ENCODE measurements at regions not wholly inside any gene's neighbourhood (a gene's known extent, or its start where the extent isn't known, plus 50 kb on each side); places are given as distances from the start of the nearest gene placed in this dataset.
A peak's percentile ranks its signal among the peaks of the same experiment; 100 is the strongest.

- no peak overlapping the region for H3K4me3 ChIP-seq (ENCODE audit: low read depth, low read length)
- CTCF ChIA-PET: no interaction called here
- TF ChIP-seq, protein P1, sequence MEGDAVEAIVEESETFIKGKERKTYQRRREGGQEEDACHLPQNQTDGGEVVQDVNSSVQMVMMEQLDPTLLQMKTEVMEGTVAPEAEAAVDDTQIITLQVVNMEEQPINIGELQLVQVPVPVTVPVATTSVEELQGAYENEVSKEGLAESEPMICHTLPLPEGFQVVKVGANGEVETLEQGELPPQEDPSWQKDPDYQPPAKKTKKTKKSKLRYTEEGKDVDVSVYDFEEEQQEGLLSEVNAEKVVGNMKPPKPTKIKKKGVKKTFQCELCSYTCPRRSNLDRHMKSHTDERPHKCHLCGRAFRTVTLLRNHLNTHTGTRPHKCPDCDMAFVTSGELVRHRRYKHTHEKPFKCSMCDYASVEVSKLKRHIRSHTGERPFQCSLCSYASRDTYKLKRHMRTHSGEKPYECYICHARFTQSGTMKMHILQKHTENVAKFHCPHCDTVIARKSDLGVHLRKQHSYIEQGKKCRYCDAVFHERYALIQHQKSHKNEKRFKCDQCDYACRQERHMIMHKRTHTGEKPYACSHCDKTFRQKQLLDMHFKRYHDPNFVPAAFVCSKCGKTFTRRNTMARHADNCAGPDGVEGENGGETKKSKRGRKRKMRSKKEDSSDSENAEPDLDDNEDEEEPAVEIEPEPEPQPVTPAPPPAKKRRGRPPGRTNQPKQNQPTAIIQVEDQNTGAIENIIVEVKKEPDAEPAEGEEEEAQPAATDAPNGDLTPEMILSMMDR (IDR thresholded peaks at IDR 0.05; ENCODE audit: insufficient read depth, low read length, missing control alignments): no peak
- POLR2A ChIA-PET: no interaction called here
- DNase-seq (ENCODE audit: low read depth, low spot score): no peak
Observed at GRCh38 chr3:147197739-147198138, 208.6 kb downstream of the ZIC4 start.

- no peak overlapping the region for H3K4me3 ChIP-seq (ENCODE audit: low read depth, low read length)
- TF ChIP-seq, protein P1 (IDR thresholded peaks at IDR 0.05; ENCODE audit: insufficient read depth, low read length, missing control alignments): no peak
- CTCF ChIA-PET: no interaction called here
- POLR2A ChIA-PET: no interaction called here
- no peak for DNase-seq (ENCODE audit: low read depth, low spot score)
Observed at GRCh38 chr3:147195887-147196286, 210.5 kb downstream of the ZIC4 start.

- no peak overlapping the region for H3K4me3 ChIP-seq (ENCODE audit: low read depth, low read length)
- DNase-seq (ENCODE audit: low read depth, low spot score): peak; percentile 21
- CTCF ChIA-PET: interaction anchor here (0.6 to 6.8 kb wide), 33 partner anchors 8 to 542 kb away, joined by 3 to 47 read pairs (median 4); no protein-coding TSS in a partner anchor
- POLR2A ChIA-PET: no interaction called here
- TF ChIP-seq, protein P1 (IDR thresholded peaks at IDR 0.05; ENCODE audit: insufficient read depth, low read length, missing control alignments): peak; percentile 57
Observed at GRCh38 chr3:147191795-147192385, 214.5 kb downstream of the ZIC4 start.

- ChIA-PET CTCF (interaction anchor here (6.8 kb wide), 1 partner anchor 441 kb away, joined by 47 read pairs; no protein-coding TSS in a partner anchor), POLR2A (no interaction called here)
- H3K4me3 ChIP-seq (ENCODE audit: low read depth, low read length): no peak overlapping the region
- no peak for DNase-seq (ENCODE audit: low read depth, low spot score)
- TF ChIP-seq, protein P1 (IDR thresholded peaks at IDR 0.05; ENCODE audit: insufficient read depth, low read length, missing control alignments): no peak
Observed at GRCh38 chr3:147189016-147189415, 217.3 kb downstream of the ZIC4 start.

GRCh38 chr3:147187687-147188086 lies 218.7 kb downstream of the ZIC4 start:
- CTCF ChIA-PET: no interaction called here
- no peak for DNase-seq (ENCODE audit: low read depth, low spot score)

GRCh38 chr3:147185781-147186180 lies 220.6 kb downstream of the ZIC4 start:
- POLR2A ChIA-PET: no interaction called here
- CTCF ChIA-PET: interaction anchor here (1.6 kb wide), 1 partner anchor 438 kb away, joined by 3 read pairs; no protein-coding TSS in a partner anchor
- no peak for DNase-seq (ENCODE audit: low read depth, low spot score)
- TF ChIP-seq, protein P1 (IDR thresholded peaks at IDR 0.05; ENCODE audit: insufficient read depth, low read length, missing control alignments): no peak
- no peak overlapping the region for H3K4me3 ChIP-seq (ENCODE audit: low read depth, low read length)

More at GRCh38 chr3:147187687-147188086, 218.7 kb downstream of the ZIC4 start:
- TF ChIP-seq, protein P1 (IDR thresholded peaks at IDR 0.05; ENCODE audit: insufficient read depth, low read length, missing control alignments): no peak
- no peak overlapping the region for H3K4me3 ChIP-seq (ENCODE audit: low read depth, low read length)
- POLR2A ChIA-PET: no interaction called here

All from AG04449 (cell line).